Motor neuron (in vitro differentiated cells): ENCODE measurements at regions not wholly inside any gene's neighbourhood (a gene's known extent, or its start where the extent isn't known, plus 50 kb on each side); places are given as distances from the start of the nearest gene placed in this dataset.

Experiments
- ATAC-seq, 8 experiments: fragments of 200-7000 bp; cut with Tn5 transposase; replicated peaks in 6 of 8; 2 replicates each; pipeline ENCODE4 v1.8.0; 2021; ENCODE audit warnings: mild to moderate bottlenecking in 8 of 8, moderate library complexity in 8 of 8
- H3K27ac ChIP-seq, 2 donors: fragments of 250-450 bp; sonication (Bioruptor Pico); 2 replicates each; pipeline ENCODE4 v1.9.0; 2021; ENCODE audit warnings: antibody characterized with exemption in 2 of 2, mild to moderate bottlenecking in 2 of 2, moderate library complexity in 1 of 2
- H3K4me1 ChIP-seq, 2 donors: fragments of 250-450 bp; sonication (Bioruptor Pico); replicated peaks in 1 of 2; 2 replicates each; pipeline ENCODE4 v1.6.1; 2021; ENCODE audit warnings: antibody characterized with exemption in 2 of 2, mild to moderate bottlenecking in 2 of 2, moderate library complexity in 1 of 2
- H3K4me3 ChIP-seq, 5 donors: fragments of 250-450 bp; sonication (Bioruptor Pico); 2 replicates each; pipeline ENCODE4 v1.9.0; 2021; ENCODE audit warnings: antibody characterized with exemption in 5 of 5, mild to moderate bottlenecking in 5 of 5, moderate library complexity in 4 of 5
- WGBS, 10 experiments: fragments of 450-650 bp; shearing (Covaris generic); methylation state at CpG; one replicate each; pipeline ENCODE4 v1.0.0; 2022; 5-methylcytosine and 5-hydroxymethylcytosine counted together
- in situ Hi-C, 9 experiments: fragments of 400-800 bp; cut with MboI; loops; one replicate each; pipeline ENCODE4 v1.15.0; 2021; ENCODE audit warnings: low sequenced_read_pairs in 9 of 9, low pct_unique_long_range_greater_than_20kb in 2 of 9; ENCODE audit not compliant: unreplicated experiment in 9 of 9

DNA sequence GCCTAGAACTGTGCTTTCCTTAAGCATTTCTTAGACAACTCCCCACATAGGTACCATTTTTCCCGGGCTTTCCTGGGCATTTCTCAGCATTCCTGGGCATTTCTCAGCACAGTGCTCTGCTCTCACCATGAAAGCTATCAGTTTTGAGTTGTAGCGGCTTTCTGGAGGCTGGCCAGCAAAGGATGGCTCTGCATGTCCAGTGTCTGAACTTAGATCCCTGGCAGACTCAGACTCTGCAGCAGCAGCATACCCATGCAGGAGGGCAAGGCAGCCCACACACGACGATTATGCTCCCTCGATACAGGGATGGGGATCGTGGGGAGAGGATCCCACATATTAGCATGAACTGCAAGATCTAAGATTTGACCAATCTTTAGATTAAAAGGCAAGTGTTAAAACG, 248.9 kb upstream of the MKI67 start:
- Histone ChIP-seq H3K4me1 (no peaks in the 10 kb centered on the region), H3K27ac (no peak overlapping the region), H3K4me3 (no peak overlapping the region)
- WGBS, 10 experiments = 0 to 100% (median 53%) methylated on average over 1 to 6 of the region's 7 CpGs; no CpG with 5 or more reads in 2 of the 10 experiments
- in situ Hi-C loops = no loop called here
- ATAC-seq = no peak

DNA sequence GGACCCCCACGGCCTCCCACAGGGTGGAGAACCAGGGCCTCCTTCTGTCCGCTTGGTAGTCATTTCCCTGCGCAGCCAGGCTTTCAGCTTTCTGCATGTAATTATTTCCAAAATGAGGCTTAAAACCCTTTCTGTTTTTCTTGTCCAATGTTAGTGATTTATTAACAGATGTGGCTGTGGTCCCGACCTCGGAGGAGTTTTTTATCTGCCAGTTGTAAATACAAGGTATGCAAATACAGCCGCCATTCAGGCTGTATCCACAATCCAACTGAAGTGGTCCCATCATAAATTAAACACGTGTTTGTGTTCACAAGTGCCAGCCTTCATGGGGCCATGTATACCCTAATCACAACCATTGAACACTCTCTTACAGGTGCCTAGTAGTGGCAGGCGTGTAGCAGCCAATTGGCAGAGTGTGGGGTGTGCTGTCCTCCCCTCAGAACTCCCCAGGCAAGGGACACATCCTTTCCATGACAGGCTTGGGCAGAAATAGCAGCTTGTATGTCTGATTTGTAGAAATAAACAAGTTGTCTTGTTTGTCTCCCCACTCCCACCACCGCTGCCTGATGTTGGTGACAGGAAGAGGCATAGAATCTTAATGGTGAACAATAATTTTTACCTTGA, 251.3 kb upstream of the MKI67 start:
- in situ Hi-C loops = no loop called here
- H3K4me1 ChIP-seq = no peaks in the 10 kb centered on the region
- ATAC-seq = no peak
- H3K27ac ChIP-seq = no peak overlapping the region
- 0 to 80% (median 34%) methylated on average over 1 to 4 of the region's 9 CpGs; no CpG with 5 or more reads in 3 of the 10 experiments for WGBS, 10 experiments
- no peak overlapping the region for H3K4me3 ChIP-seq

DNA sequence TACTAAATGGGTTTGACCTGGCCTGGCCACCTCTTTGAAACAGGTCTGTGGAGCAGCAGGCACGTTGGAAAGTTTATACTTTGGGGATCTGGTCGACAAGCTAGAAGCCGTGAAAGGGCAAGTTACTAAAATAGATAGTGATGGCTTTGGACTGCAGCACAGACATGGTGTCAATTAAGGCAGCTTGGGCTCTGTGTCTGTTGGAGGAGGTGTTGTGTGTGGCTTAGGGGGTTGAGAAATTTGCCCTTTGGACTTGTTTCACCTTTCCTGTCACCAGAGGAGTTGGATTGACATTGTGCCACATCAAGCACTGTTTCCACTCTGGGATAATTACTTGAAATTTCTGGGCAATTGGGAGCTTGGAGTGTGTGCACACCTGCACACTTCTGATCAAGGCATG, 251.8 kb upstream of the MKI67 start:
- Histone ChIP-seq H3K4me3 (no peak overlapping the region), H3K27ac (no peak overlapping the region), H3K4me1 (no peaks in the 10 kb centered on the region)
- in situ Hi-C loops = no loop called here
- ATAC-seq = no peak
- 0 to 87% (median 20%) methylated on average over 1 to 3 of the region's 3 CpGs; no CpG with 5 or more reads in 5 of the 10 experiments for WGBS, 10 experiments

DNA sequence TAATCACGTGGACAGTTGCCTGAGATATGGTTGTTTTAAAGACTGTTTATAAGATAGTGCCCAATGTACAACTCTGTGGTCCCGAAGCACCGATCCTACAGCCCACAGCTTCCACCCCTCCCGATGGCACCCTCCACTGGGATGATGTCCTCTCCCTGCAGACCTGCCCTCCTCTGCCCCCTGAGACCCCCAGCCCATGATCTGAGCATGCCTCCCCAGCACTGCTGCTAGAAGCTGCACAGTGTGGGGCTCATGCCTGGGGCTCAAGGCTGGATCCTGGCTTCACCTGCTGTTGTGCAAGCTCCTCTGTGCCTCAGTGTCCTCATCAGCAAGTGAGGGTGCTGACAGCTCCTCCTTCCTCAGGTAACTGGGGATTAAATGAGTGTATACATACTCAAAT, 254.7 kb upstream of the MKI67 start:
- no peak overlapping the region for H3K4me3 ChIP-seq
- 0 to 92% (median 45%) methylated on average over 1 to 2 of the region's 4 CpGs; no CpG with 5 or more reads in 6 of the 10 experiments for WGBS, 10 experiments
- in situ Hi-C loops = no loop called here
- no peaks in the 10 kb centered on the region for H3K4me1 ChIP-seq
- ATAC-seq = no peak
- no peak overlapping the region for H3K27ac ChIP-seq

DNA sequence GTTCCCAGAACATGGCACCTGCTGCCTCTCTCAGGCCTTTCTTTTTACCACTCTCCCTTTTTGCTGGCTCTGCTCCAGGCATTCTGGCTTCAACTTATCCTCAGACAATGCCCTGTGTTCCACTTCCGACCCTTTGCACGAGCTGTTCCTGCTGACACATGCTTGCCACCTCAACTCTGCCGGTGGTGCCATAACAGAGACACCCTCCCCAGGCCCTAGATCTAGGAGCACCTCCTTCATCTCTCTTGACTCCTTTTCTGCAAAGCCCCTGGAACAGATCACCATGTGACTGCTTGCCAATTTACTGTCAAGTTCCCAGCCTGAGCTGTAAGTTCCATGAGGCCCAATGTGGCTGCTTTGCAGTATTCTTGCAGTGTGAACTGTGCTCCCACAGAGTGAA, 256.0 kb upstream of the MKI67 start:
- 68% methylated on average over 3 of the region's 3 CpGs; no CpG with 5 or more reads in 9 of the 10 experiments for WGBS, 10 experiments
- in situ Hi-C loops = no loop called here
- ATAC-seq = no peak
- Histone ChIP-seq H3K27ac (no peak overlapping the region), H3K4me1 (no peaks in the 10 kb centered on the region), H3K4me3 (no peak overlapping the region)

GRCh38 chr10:128384831-128385230, 258.6 kb upstream of the MKI67 start:
- in situ Hi-C loops = no loop called here

GRCh38 chr10:128386231-128386630, 260.0 kb upstream of the MKI67 start:
- WGBS, 10 experiments = 33 to 100% (median 76%) methylated on average over 1 to 2 of the region's 7 CpGs; no CpG with 5 or more reads in 6 of the 10 experiments
- no peak for ATAC-seq
- no peak overlapping the region for H3K4me3 ChIP-seq
- in situ Hi-C loops = no loop called here
- H3K4me1 ChIP-seq = no peaks in the 10 kb centered on the region
- H3K27ac ChIP-seq = no peak overlapping the region

More at GRCh38 chr10:128384831-128385230, 258.6 kb upstream of the MKI67 start:
- Histone ChIP-seq H3K4me3 (no peak overlapping the region), H3K4me1 (no peaks in the 10 kb centered on the region), H3K27ac (no peak overlapping the region)
- 59 to 94% (median 80%) methylated on average over 2 to 7 of the region's 10 CpGs; no CpG with 5 or more reads in 3 of the 10 experiments for WGBS, 10 experiments
- no peak for ATAC-seq

DNA sequence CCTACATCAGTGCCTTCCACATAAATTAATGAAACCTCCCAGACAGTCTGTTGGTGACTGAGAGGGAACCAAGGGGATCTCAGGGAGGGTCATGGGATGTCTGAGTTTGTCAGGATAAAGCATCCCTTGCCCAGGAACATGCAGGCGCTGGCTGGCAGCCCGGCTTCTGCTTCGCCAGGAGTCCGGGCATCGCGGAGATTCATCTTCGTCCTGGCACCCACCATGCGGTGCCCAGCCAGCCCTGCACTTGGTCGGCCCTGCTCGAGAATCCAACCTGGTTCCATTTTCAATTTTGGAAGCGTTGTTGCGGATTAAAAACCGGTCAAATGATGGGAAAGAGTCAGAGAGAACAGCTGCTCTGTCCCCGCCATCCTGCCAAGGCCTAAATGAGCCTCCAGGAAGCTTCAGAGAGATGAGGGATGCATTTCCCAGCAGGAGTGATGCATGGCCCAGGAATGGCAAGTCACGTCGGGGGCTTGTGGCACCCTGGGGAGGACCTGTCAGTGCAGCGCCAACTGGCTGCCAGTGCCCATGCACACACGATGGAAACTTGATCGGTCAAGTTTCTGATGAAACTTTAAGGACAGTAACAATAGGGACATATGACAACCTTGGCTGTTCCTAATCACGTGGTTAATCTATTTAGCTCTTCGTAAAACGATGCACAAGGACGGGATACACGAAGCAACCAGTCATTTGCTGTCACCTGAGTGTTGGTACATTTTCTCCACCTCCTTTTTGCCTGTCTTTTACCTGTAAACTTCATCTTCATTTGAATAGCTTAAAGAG, 260.8 kb upstream of the MKI67 start:
- Histone ChIP-seq H3K27ac (no peak overlapping the region), H3K4me1 (no peaks in the 10 kb centered on the region), H3K4me3 (no peak overlapping the region)
- in situ Hi-C loops = no loop called here
- WGBS, 10 experiments = 25 to 91% (median 78%) methylated on average over 2 to 19 of the region's 24 CpGs; no CpG with 5 or more reads in 1 of the 10 experiments
- no peak for ATAC-seq

DNA sequence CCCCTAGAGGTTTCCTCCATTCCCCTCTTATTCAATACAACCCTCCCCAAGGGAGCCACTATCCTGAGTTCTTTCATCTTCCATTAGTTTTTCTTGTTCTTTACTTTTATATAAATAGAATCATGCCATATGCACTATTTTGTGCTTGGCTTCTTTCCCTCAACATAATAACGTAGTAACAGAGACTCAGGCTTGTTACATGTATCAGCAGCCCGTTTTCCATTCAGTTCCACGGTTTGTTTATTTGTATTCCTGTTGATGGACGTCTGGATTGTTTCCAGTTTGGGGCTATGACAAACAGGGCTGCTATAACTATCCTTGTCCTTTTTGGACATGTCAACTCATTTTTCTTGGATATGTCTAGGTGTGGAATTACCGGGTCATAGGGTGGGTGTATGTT, 264.4 kb upstream of the MKI67 start:
- no peak overlapping the region for H3K27ac ChIP-seq
- no peak for ATAC-seq
- in situ Hi-C loops = no loop called here
- no peak overlapping the region for H3K4me3 ChIP-seq
- no peaks in the 10 kb centered on the region for H3K4me1 ChIP-seq
- 0 to 82% (median 38%) methylated on average over 1 to 5 of the region's 5 CpGs for WGBS, 10 experiments

GRCh38 chr10:128393546-128393945, 267.3 kb upstream of the MKI67 start:
- in situ Hi-C loops = no loop called here
- no peak for ATAC-seq
- WGBS, 10 experiments = 0 to 100% (median 71%) methylated on average over 1 to 4 of the region's 4 CpGs; no CpG with 5 or more reads in 1 of the 10 experiments
- H3K4me1 ChIP-seq = no peaks in the 10 kb centered on the region
- H3K27ac ChIP-seq = no peak overlapping the region
- no peak overlapping the region for H3K4me3 ChIP-seq

- no peak overlapping the region for H3K4me3 ChIP-seq
- ATAC-seq = no peak
- 9 to 100% (median 73%) methylated on average over 3 to 8 of the region's 8 CpGs; no CpG with 5 or more reads in 3 of the 10 experiments for WGBS, 10 experiments
- no peaks in the 10 kb centered on the region for H3K4me1 ChIP-seq
- in situ Hi-C loops = no loop called here
- H3K27ac ChIP-seq = no peak overlapping the region
Observed at GRCh38 chr10:128398118-128398517, 271.9 kb upstream of the MKI67 start.

DNA sequence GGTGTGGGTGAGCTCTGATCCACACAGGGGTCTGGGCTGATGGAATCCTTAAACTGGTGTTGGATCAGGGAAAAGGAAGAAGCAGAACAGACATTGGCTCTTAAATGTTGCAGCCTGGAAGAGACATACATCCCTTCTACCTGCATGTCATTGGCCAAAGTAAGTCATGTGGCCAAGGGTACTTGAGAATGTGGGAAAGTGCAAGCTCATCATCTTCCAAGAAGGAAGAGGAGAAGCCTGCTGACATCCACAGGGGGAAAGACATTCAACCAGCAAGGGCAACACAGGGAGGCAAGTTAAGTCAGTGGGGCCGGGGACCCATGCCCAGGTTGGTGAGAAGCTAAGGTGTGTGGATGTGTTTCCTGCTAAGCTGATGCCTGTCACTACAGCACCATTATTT, 272.8 kb upstream of the MKI67 start:
- 0 to 80% (median 0%) methylated on average over 1 of the region's 1 CpG; no CpG with 5 or more reads in 7 of the 10 experiments for WGBS, 10 experiments
- no peak for ATAC-seq
- in situ Hi-C loops = no loop called here
- Histone ChIP-seq H3K4me3 (no peak overlapping the region), H3K4me1 (no peaks in the 10 kb centered on the region), H3K27ac (no peak overlapping the region)

DNA sequence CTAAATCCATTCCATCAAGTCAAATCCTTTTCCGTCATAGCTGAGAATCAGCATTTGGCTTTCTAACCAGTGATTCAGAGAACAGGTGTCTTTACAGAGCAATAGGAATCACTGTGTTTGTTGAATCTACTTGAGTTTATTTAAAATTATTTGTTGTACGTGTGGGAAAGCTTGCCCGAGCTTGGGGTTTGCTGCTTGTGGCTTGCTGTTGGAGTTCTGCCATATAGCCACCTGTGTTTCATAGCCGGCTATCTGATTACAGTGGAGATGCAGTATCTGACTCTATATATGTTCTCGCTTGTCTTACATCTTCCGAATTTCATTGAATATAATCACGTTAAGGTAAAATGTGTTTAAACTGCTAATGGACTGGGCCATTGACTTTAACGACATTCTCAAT, 274.3 kb upstream of the MKI67 start:
- ATAC-seq = no peak
- Histone ChIP-seq H3K4me1 (no peaks in the 10 kb centered on the region), H3K4me3 (no peak overlapping the region), H3K27ac (no peak overlapping the region)
- WGBS, 10 experiments = 0 to 92% (median 65%) methylated on average over 1 to 7 of the region's 8 CpGs
- in situ Hi-C loops = no loop called here
